ENCODE measurements at regions not wholly inside any gene's neighbourhood (a gene's known extent, or its start where the extent isn't known, plus 50 kb on each side); places are given as distances from the start of the nearest gene placed in this dataset.

GRCh38 chr3:27802425-27802824, 80.3 kb upstream of the EOMES start:
- no peaks in the 10 kb centered on the region for H3K9me3 ChIP-seq (replicated peaks; ENCODE audit: control insufficient read depth, insufficient read depth, low read length)
- no peaks in the 10 kb centered on the region for H3K27me3 ChIP-seq (ENCODE audit: control insufficient read depth in 2 of 2, insufficient read depth in 2 of 2, low read length in 2 of 2)
- dilution Hi-C loops (cut with MboI; ENCODE audit: extremely low pct_ligation_motif_present, low sequenced_read_pairs): no loop called here
- ChIA-PET CTCF (interaction anchor here (1.2 kb wide), 1 partner anchor 90 kb away, joined by 5 read pairs; no protein-coding TSS in a partner anchor), POLR2A (no interaction called here)
- no peak overlapping the region for H2AFZ ChIP-seq (ENCODE audit: low read depth, low read length)
- no TSS peak for BruUV-seq (replicated peaks)
- no peaks in the 10 kb centered on the region for H3K79me2 ChIP-seq (ENCODE audit: control insufficient read depth, insufficient read depth, low read length)
- no peaks in the 10 kb centered on the region for H4K20me1 ChIP-seq (replicated peaks; ENCODE audit: control insufficient read depth, extremely low read depth, insufficient read depth, low read length)
- no peaks in the 10 kb centered on the region for H3K36me3 ChIP-seq (ENCODE audit: control insufficient read depth in 2 of 2, extremely low read depth in 1 of 2, insufficient read depth in 2 of 2, low read length in 2 of 2)
- H3K9ac ChIP-seq (replicated peaks; ENCODE audit: extremely low read depth, insufficient read depth, low read length): no peak overlapping the region
- no peaks in the 10 kb centered on the region for H3K9me1 ChIP-seq (replicated peaks; ENCODE audit: control insufficient read depth, extremely low read depth, insufficient read depth, low read length)
- H3K4me3 ChIP-seq (replicated peaks in 1 of 3; ENCODE audit: insufficient read depth in 1 of 3, low read depth in 1 of 3, low read length in 3 of 3): no peak overlapping the region
- intact Hi-C loops (cut with micrococcal nuclease): no loop called here
- no peak for TF ChIP-seq MYC (IDR thresholded peaks at IDR 0.05; ENCODE audit: low read depth, low read length)
- no peak for TF ChIP-seq GATA2 (IDR thresholded peaks at IDR 0.05; ENCODE audit: insufficient read depth, insufficient read length, low read depth, low read length)
- no peak for TF ChIP-seq POLR2AphosphoS5 (IDR thresholded peaks at IDR 0.05; ENCODE audit: insufficient read depth, low read depth, low read length)
- no peak for DNase-seq (ENCODE audit: low read depth, low spot score)
- no peak for FAIRE-seq
- no peaks in the 10 kb centered on the region for H3K4me1 ChIP-seq (ENCODE audit: control insufficient read depth, extremely low read depth, insufficient read depth, low read length)
- no peak overlapping the region for H3K4me2 ChIP-seq (ENCODE audit: insufficient read depth, low read length)
- H3K27ac ChIP-seq (ENCODE audit: insufficient read depth, low read depth, low read length): no peak overlapping the region

DNA sequence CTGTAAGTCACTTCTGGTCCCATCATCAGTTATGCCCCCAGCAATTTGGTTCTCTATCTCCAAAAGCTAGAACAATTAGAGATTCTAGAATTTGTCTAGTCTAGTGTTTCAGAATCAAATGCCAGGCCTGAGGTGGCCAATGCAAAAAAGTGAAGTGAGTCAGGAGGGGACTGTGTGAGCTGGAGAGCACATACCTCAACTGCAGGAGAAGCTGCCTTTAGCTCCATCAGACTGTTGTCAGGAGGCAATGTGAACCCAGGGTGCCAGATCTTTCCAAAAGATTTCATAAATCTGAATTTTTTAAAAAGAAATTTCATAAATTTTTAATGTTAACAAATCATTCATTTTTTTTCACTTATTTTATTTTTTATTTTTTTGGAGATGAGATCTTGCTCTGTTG, 80.7 kb upstream of the EOMES start:
- no peak overlapping the region for H2AFZ ChIP-seq (ENCODE audit: low read depth, low read length)
- H3K27me3 ChIP-seq (ENCODE audit: control insufficient read depth in 2 of 2, insufficient read depth in 2 of 2, low read length in 2 of 2): no peaks in the 10 kb centered on the region
- no peak for DNase-seq (ENCODE audit: low read depth, low spot score)
- no peak for FAIRE-seq
- H3K4me2 ChIP-seq (ENCODE audit: insufficient read depth, low read length): no peak overlapping the region
- H3K4me1 ChIP-seq (ENCODE audit: control insufficient read depth, extremely low read depth, insufficient read depth, low read length): no peaks in the 10 kb centered on the region
- CTCF ChIA-PET: interaction anchor here (1.2 kb wide), 1 partner anchor 91 kb away, joined by 5 read pairs; no protein-coding TSS in a partner anchor
- H3K79me2 ChIP-seq (ENCODE audit: control insufficient read depth, insufficient read depth, low read length): no peaks in the 10 kb centered on the region
- no peaks in the 10 kb centered on the region for H3K36me3 ChIP-seq (ENCODE audit: control insufficient read depth in 2 of 2, extremely low read depth in 1 of 2, insufficient read depth in 2 of 2, low read length in 2 of 2)
- POLR2A ChIA-PET: no interaction called here
- TF ChIP-seq POLR2AphosphoS5 (IDR thresholded peaks at IDR 0.05; ENCODE audit: insufficient read depth, low read depth, low read length) (no peak), POLR2A (IDR thresholded peaks at IDR 0.05; ENCODE audit: low read depth, low read length) (no peak), MYC (IDR thresholded peaks at IDR 0.05; ENCODE audit: low read depth, low read length) (no peak), JUN (IDR thresholded peaks at IDR 0.05; ENCODE audit: borderline replicate concordance, insufficient read depth, insufficient read length, low read depth) (no peak), FOS (IDR thresholded peaks at IDR 0.05; ENCODE audit: borderline replicate concordance, insufficient read depth, low read length) (no peak), GATA2 (IDR thresholded peaks at IDR 0.05; ENCODE audit: insufficient read depth, insufficient read length, low read depth, low read length) (no peak)
- TF ChIP-seq, protein P1, sequence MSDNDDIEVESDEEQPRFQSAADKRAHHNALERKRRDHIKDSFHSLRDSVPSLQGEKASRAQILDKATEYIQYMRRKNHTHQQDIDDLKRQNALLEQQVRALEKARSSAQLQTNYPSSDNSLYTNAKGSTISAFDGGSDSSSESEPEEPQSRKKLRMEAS (IDR thresholded peaks at IDR 0.05; ENCODE audit: insufficient read depth, insufficient read length): no peak
- TF ChIP-seq, protein P2, sequence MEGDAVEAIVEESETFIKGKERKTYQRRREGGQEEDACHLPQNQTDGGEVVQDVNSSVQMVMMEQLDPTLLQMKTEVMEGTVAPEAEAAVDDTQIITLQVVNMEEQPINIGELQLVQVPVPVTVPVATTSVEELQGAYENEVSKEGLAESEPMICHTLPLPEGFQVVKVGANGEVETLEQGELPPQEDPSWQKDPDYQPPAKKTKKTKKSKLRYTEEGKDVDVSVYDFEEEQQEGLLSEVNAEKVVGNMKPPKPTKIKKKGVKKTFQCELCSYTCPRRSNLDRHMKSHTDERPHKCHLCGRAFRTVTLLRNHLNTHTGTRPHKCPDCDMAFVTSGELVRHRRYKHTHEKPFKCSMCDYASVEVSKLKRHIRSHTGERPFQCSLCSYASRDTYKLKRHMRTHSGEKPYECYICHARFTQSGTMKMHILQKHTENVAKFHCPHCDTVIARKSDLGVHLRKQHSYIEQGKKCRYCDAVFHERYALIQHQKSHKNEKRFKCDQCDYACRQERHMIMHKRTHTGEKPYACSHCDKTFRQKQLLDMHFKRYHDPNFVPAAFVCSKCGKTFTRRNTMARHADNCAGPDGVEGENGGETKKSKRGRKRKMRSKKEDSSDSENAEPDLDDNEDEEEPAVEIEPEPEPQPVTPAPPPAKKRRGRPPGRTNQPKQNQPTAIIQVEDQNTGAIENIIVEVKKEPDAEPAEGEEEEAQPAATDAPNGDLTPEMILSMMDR (IDR thresholded peaks at IDR 0.05; ENCODE audit: extremely low read depth in 1 of 2, insufficient read depth in 1 of 2, low read depth in 1 of 2, low read length in 2 of 2): no peak
- H3K9me3 ChIP-seq (replicated peaks; ENCODE audit: control insufficient read depth, insufficient read depth, low read length): no peaks in the 10 kb centered on the region
- H3K9ac ChIP-seq (replicated peaks; ENCODE audit: extremely low read depth, insufficient read depth, low read length): no peak overlapping the region
- H3K9me1 ChIP-seq (replicated peaks; ENCODE audit: control insufficient read depth, extremely low read depth, insufficient read depth, low read length): no peaks in the 10 kb centered on the region
- BruUV-seq (replicated peaks): no TSS peak
- no peaks in the 10 kb centered on the region for H4K20me1 ChIP-seq (replicated peaks; ENCODE audit: control insufficient read depth, extremely low read depth, insufficient read depth, low read length)
- dilution Hi-C loops (cut with MboI; ENCODE audit: extremely low pct_ligation_motif_present, low sequenced_read_pairs) (no loop called here), intact Hi-C loops (cut with micrococcal nuclease) (no loop called here)
- no peak overlapping the region for H3K27ac ChIP-seq (ENCODE audit: insufficient read depth, low read depth, low read length)
- no peak overlapping the region for H3K4me3 ChIP-seq (replicated peaks in 1 of 3; ENCODE audit: insufficient read depth in 1 of 3, low read depth in 1 of 3, low read length in 3 of 3)
